Spleen (tissue), 11 donors: ENCODE measurements at regions not wholly inside any gene's neighbourhood (a gene's known extent, or its start where the extent isn't known, plus 50 kb on each side); places are given as distances from the start of the nearest gene placed in this dataset.

Experiments used
- DNase-seq: peaks from one replicate; pipeline ENCODE4 v3.0.0-alpha.2; 2020
- H3K27ac ChIP-seq, 8 donors: fragments of 200-600 bp; sonication (generic) in 7 of 8; 1 replicate in 4 of 8; 2 replicates in 4 of 8; pipeline versions ENCODE4 v1.5.0 to v1.8.0; 2016 to 2021; ENCODE audit warnings: inconsistent platforms in 4 of 8, mild to moderate bottlenecking in 4 of 8, moderate library complexity in 1 of 8
- H3K27me3 ChIP-seq, 7 donors: fragments of 200-600 bp; sonication (generic) in 6 of 7; replicated peaks in 1 of 7; 1 replicate in 4 of 7; 2 replicates in 3 of 7; pipeline versions ENCODE4 v1.5.0 to v1.8.0; 2016 to 2021; ENCODE audit warnings: inconsistent platforms in 3 of 7, mild to moderate bottlenecking in 1 of 7
- H3K36me3 ChIP-seq, 6 donors: fragments of 200-600 bp; sonication (generic) in 5 of 6; 1 replicate in 4 of 6; 2 replicates in 2 of 6; pipeline versions ENCODE4 v1.5.0 to v1.8.0; 2016 to 2021; ENCODE audit warnings: inconsistent platforms in 2 of 6
- H3K4me1 ChIP-seq, 6 donors: fragments of 200-600 bp; sonication (generic) in 5 of 6; 1 replicate in 3 of 6; 2 replicates in 3 of 6; pipeline versions ENCODE4 v1.5.0 to v1.8.0; 2016 to 2021; ENCODE audit warnings: inconsistent platforms in 3 of 6
- H3K4me3 ChIP-seq, 8 donors: fragments of 200-600 bp; sonication (generic) in 7 of 8; 1 replicate in 4 of 8; 2 replicates in 4 of 8; pipeline versions ENCODE4 v1.5.0 to v1.8.0; 2016 to 2021; ENCODE audit warnings: inconsistent platforms in 4 of 8, mild to moderate bottlenecking in 4 of 8, moderate library complexity in 2 of 8
- H3K9me3 ChIP-seq, 8 donors: fragments of 200-600 bp; sonication (generic) in 7 of 8; 1 replicate in 4 of 8; 2 replicates in 4 of 8; pipeline versions ENCODE4 v1.5.0 to v1.8.0; 2016 to 2021; ENCODE audit warnings: inconsistent platforms in 4 of 8
- POLR2A ChIP-seq, 3 donors: fragments of 450-650 bp; IDR thresholded peaks; one replicate each; pipeline ENCODE4 v1.5.1; 2017; ENCODE audit warnings: antibody characterized with exemption in 3 of 3, mild to moderate bottlenecking in 1 of 3
- POLR2AphosphoS5 ChIP-seq, 3 donors: sonication (generic); formaldehyde crosslinking; IDR thresholded peaks; one replicate each; pipeline ENCODE4 v1.5.1; 2017; ENCODE audit warnings: antibody characterized with exemption in 3 of 3
- WGBS, 5 donors: extraction: QIAGEN DNeasy Blood & Tissue Kit in 3 of 5; methylation state at CpG; one replicate each; pipeline versions ENCODE4 v1.1.5 to v1.1.7; 2013 to 2018; 5-methylcytosine and 5-hydroxymethylcytosine counted together
- intact Hi-C: fragments of 100-400 bp; cut with DNase I; formaldehyde crosslinking; loops from one replicate; pipeline ENCODE4 v1.15.0; 2023; ENCODE audit warnings: low total_unique reads
- TF ChIP-seq, protein P1 (sequence below), 11 experiments: fragments of 200-600 bp in 7 of 11; fragments of 450-650 bp in 4 of 11; sonication (generic) in 4 of 11; IDR thresholded peaks in 8 of 11; conservative IDR thresholded peaks in 3 of 11; 1 replicate in 7 of 11; 2 replicates in 4 of 11; pipeline versions ENCODE4 v1.4.0 to v1.8.0; 2016 to 2021; ENCODE audit warnings: antibody characterized with exemption in 11 of 11, inconsistent platforms in 4 of 11, mild to moderate bottlenecking in 1 of 11
- donor health status: healthy with polysubstance abuse.
- donor health status: DM: no; HTN: no; CAD: no; lungs with moderate emphysema.
- donor health status: DM: no; HTN: no; CAD: no.
- donor health status: Bipolar disorder and iron deficiency.
- donor health status: healthy.
- donor health status: DM: no; HTN: no; CAD: no.
- donor health status: DM: yes; HTN: yes; CAD: no.

DNA sequence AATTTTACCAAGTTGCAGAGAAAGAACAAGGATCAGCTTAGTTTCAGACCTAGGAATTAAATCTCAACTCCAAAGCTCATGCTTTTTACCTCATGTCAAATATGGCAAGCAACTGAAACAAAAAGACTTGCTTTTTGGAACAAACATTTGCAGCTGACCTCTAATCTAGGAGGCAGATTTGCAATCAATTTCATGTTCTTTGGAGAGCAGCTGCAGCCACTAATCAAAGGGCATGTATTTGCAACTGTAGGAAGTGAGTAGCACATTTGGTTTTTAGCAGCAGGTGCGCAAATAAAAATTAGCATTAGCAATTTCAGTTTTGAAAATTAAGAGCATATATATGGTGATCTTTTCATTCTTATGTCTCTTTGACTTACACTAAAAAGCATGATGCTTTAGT lies 459.3 kb upstream of the SLC10A2 start:
- WGBS, 5 donors, result 91 to 100% (median 98%) methylated on average over 1 of the region's 1 CpG

DNA sequence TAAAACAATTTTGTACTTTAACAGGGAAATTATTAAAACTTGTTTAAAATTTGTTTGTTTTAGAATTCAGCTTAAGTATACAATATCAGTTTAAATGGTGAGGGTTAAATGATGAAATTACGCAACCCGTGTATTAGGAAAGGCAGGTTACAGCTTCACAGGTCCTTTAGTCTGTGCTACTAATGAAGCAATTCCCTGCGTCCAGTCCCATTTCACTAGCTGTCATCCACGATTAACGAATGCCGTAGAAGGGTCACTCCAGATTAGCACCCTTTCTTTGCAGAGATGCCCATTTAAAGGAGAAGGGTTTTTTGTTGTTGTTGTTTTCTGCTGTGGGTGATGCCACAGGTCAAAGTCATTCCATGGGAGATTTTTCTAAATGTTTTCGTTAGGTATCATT lies 457.6 kb upstream of the SLC10A2 start:
- Histone ChIP-seq H3K27ac (no peak overlapping the region), H3K9me3 (no peaks in the 10 kb centered on the region), H3K4me1 (no peaks in the 10 kb centered on the region), H3K27me3 (no peaks in the 10 kb centered on the region), H3K36me3 (no peaks in the 10 kb centered on the region), H3K4me3 (no peak overlapping the region)
- no peak for DNase-seq
- 77 to 88% (median 82%) methylated on average over 7 of the region's 7 CpGs for WGBS, 5 donors
- intact Hi-C loops, result no loop called here
- TF ChIP-seq, protein P1, sequence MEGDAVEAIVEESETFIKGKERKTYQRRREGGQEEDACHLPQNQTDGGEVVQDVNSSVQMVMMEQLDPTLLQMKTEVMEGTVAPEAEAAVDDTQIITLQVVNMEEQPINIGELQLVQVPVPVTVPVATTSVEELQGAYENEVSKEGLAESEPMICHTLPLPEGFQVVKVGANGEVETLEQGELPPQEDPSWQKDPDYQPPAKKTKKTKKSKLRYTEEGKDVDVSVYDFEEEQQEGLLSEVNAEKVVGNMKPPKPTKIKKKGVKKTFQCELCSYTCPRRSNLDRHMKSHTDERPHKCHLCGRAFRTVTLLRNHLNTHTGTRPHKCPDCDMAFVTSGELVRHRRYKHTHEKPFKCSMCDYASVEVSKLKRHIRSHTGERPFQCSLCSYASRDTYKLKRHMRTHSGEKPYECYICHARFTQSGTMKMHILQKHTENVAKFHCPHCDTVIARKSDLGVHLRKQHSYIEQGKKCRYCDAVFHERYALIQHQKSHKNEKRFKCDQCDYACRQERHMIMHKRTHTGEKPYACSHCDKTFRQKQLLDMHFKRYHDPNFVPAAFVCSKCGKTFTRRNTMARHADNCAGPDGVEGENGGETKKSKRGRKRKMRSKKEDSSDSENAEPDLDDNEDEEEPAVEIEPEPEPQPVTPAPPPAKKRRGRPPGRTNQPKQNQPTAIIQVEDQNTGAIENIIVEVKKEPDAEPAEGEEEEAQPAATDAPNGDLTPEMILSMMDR (IDR thresholded peaks at IDR 0.05 in 8 of 11, conservative IDR thresholded peaks at IDR 0.05 in 3 of 11), result no peak
- TF ChIP-seq POLR2AphosphoS5 (IDR thresholded peaks at IDR 0.05), result no peak
- TF ChIP-seq POLR2A (IDR thresholded peaks at IDR 0.05), result no peak

More for the DNA sequence above, 459.3 kb upstream of the SLC10A2 start:
- H3K4me3 ChIP-seq, result no peak overlapping the region
- TF ChIP-seq POLR2AphosphoS5 (IDR thresholded peaks at IDR 0.05) (no peak), POLR2A (IDR thresholded peaks at IDR 0.05) (no peak)
- TF ChIP-seq, protein P1 (IDR thresholded peaks at IDR 0.05 in 8 of 11, conservative IDR thresholded peaks at IDR 0.05 in 3 of 11), result no peak
- H3K36me3 ChIP-seq, result no peaks in the 10 kb centered on the region
- intact Hi-C loops, result no loop called here
- no peaks in the 10 kb centered on the region for H3K4me1 ChIP-seq
- H3K9me3 ChIP-seq, result no peaks in the 10 kb centered on the region
- no peak for DNase-seq
- no peaks in the 10 kb centered on the region for H3K27me3 ChIP-seq
- no peak overlapping the region for H3K27ac ChIP-seq

GRCh38 chr13:103521532-103521931 lies 455.3 kb upstream of the SLC10A2 start:
- DNase-seq, result no peak
- TF ChIP-seq, protein P1 (IDR thresholded peaks at IDR 0.05 in 8 of 11, conservative IDR thresholded peaks at IDR 0.05 in 3 of 11), result no peak
- TF ChIP-seq POLR2A (IDR thresholded peaks at IDR 0.05), result no peak
- TF ChIP-seq POLR2AphosphoS5 (IDR thresholded peaks at IDR 0.05), result no peak
- H3K4me3 ChIP-seq, result no peak overlapping the region
- H3K4me1 ChIP-seq, result no peaks in the 10 kb centered on the region
- H3K9me3 ChIP-seq, result no peaks in the 10 kb centered on the region
- intact Hi-C loops, result no loop called here
- no peaks in the 10 kb centered on the region for H3K36me3 ChIP-seq
- 57 to 76% (median 68%) methylated on average over 1 of the region's 1 CpG for WGBS, 5 donors
- no peak overlapping the region for H3K27ac ChIP-seq
- no peaks in the 10 kb centered on the region for H3K27me3 ChIP-seq

GRCh38 chr13:103517768-103518102 lies 451.5 kb upstream of the SLC10A2 start:
- H3K27ac ChIP-seq, result no peak overlapping the region
- H3K4me1 ChIP-seq, result no peaks in the 10 kb centered on the region
- H3K36me3 ChIP-seq, result no peaks in the 10 kb centered on the region
- H3K4me3 ChIP-seq, result no peak overlapping the region
- intact Hi-C loops, result no loop called here
- H3K9me3 ChIP-seq, result peaks cover 0 to 4% (median 0%) of the 10 kb centered on the region in 8 donors
- TF ChIP-seq POLR2A (IDR thresholded peaks at IDR 0.05) (no peak), POLR2AphosphoS5 (IDR thresholded peaks at IDR 0.05) (no peak)
- TF ChIP-seq, protein P1 (IDR thresholded peaks at IDR 0.05 in 8 of 11, conservative IDR thresholded peaks at IDR 0.05 in 3 of 11), result no peak
- WGBS, 5 donors, result 58 to 87% (median 79%) methylated on average over 2 of the region's 2 CpGs
- no peak for DNase-seq
- H3K27me3 ChIP-seq, result no peaks in the 10 kb centered on the region
